Astrocyte (in vitro differentiated cells and primary cell): ENCODE measurements at regions not wholly inside any gene's neighbourhood (a gene's known extent, or its start where the extent isn't known, plus 50 kb on each side); places are given as distances from the start of the nearest gene placed in this dataset.

Source experiments
- CTCF ChIP-seq: IDR thresholded peaks from 2 replicates; pipeline ENCODE4 v1.5.1; 2011; ENCODE audit warnings: low read depth, mild to moderate bottlenecking, inconsistent platforms, low read length, moderate library complexity; ENCODE audit not compliant: insufficient read depth
- EZH2 ChIP-seq: IDR thresholded peaks from 2 replicates; pipeline ENCODE4 v1.6.1; 2012; ENCODE audit warnings: mild to moderate bottlenecking, low read length, inconsistent platforms; ENCODE audit not compliant: insufficient read depth

GRCh38 chr22:49448526-49448925 lies 379.1 kb downstream of the BRD1 start:
- TF ChIP-seq CTCF (no peak), EZH2 (no peak)
